Activated CD8-positive, alpha-beta T cell treated with anti-CD3 and anti-CD28 coated beads for 36 hours (primary cell): ENCODE measurements at regions not wholly inside any gene's neighbourhood (a gene's known extent, or its start where the extent isn't known, plus 50 kb on each side); places are given as distances from the start of the nearest gene placed in this dataset.

Source experiments
- ATAC-seq: fragments of 200-7000 bp; cut with Tn5 transposase; one replicate; pipeline ENCODE4 v1.10.0; 2021; ENCODE audit warnings: mild to moderate bottlenecking, moderate library complexity
- CTCF ChIA-PET: fragments of 350-600 bp; sonication (Branson Sonifier 250); formaldehyde crosslinking; loops from one replicate; lab custom pipeline; 2021; ENCODE audit warnings: antibody characterized with exemption; lab: Charles Lee
- POLR2A ChIA-PET: fragments of 350-600 bp; sonication (Branson Sonifier 250); formaldehyde crosslinking; loops from one replicate; lab custom pipeline; 2021; ENCODE audit warnings: antibody characterized with exemption; lab: Charles Lee
- DNase-seq: peaks from one replicate; pipeline ENCODE4 v3.0.0-alpha.2; 2020
- H3K27ac Mint-ChIP-seq: one replicate; pipeline ENCODE4 v1.8.0; 2021; ENCODE audit warnings: mild to moderate bottlenecking, mixed read lengths
- H3K27me3 Mint-ChIP-seq: one replicate; pipeline ENCODE4 v1.8.0; 2021; ENCODE audit warnings: mixed read lengths
- H3K36me3 Mint-ChIP-seq: one replicate; pipeline ENCODE4 v1.8.0; 2021; ENCODE audit warnings: low read depth, mixed read lengths
- H3K4me1 Mint-ChIP-seq: one replicate; pipeline ENCODE4 v1.8.0; 2021; ENCODE audit warnings: low read depth, mixed read lengths
- H3K4me3 Mint-ChIP-seq: one replicate; pipeline ENCODE4 v1.8.0; 2021; ENCODE audit warnings: mild to moderate bottlenecking, moderate library complexity, mixed read lengths
- H3K9me3 Mint-ChIP-seq: one replicate; pipeline ENCODE4 v1.8.0; 2021; ENCODE audit warnings: mixed read lengths
- CTCF ChIP-seq: fragments of 200-600 bp; IDR thresholded peaks from one replicate; pipeline ENCODE4 v1.8.0; 2022; ENCODE audit warnings: antibody characterized with exemption, mild to moderate bottlenecking
- intact Hi-C: fragments of 100-400 bp; cut with micrococcal nuclease; formaldehyde crosslinking; loops from one replicate; pipeline ENCODE4 v1.10.0; 2022

- peaks cover 2% of the 10 kb centered on the region for H3K9me3 Mint-ChIP-seq
- intact Hi-C loops = no loop called here
- no peaks in the 10 kb centered on the region for H3K27me3 Mint-ChIP-seq
- ChIA-PET CTCF (no interaction called here), POLR2A (no interaction called here)
- TF ChIP-seq CTCF = no peak
- DNase-seq = no peak
- no peaks in the 10 kb centered on the region for H3K4me1 Mint-ChIP-seq
- no peak overlapping the region for H3K4me3 Mint-ChIP-seq
- ATAC-seq = no peak
- no peak overlapping the region for H3K27ac Mint-ChIP-seq
- H3K36me3 Mint-ChIP-seq = no peaks in the 10 kb centered on the region
These were observed 151.4 kb upstream of the FIGN start for GRCh38 chr2:163887182-163887581.

DNA sequence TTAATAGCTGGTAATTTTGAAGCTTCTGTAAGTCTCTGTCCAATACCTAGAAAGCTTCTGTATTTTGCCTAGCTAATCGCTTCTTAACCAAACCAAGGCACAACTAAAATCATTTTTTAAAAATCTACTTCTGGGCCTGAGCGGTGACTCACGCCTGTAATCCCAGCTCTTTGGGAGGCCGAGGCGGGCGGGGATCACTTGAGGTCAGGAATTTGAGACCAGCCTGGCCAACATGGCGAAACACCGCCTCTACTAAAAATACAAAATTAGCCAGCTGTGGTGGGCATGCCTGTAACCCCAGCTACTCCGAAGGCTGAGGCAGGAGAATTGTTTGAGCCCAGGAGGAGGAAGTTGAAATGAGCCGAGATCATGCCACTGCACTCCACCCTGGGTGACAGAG, 148.6 kb upstream of the FIGN start:
- Mint-ChIP-seq H3K27me3 (no peaks in the 10 kb centered on the region), H3K27ac (no peak overlapping the region), H3K36me3 (no peaks in the 10 kb centered on the region), H3K9me3 (peaks cover 2% of the 10 kb centered on the region), H3K4me3 (no peak overlapping the region), H3K4me1 (no peaks in the 10 kb centered on the region)
- CTCF ChIA-PET = no interaction called here
- intact Hi-C loops = no loop called here
- DNase-seq (no peak), ATAC-seq (no peak)
- no peak for TF ChIP-seq CTCF
- POLR2A ChIA-PET = no interaction called here

- Mint-ChIP-seq H3K27ac (no peak overlapping the region), H3K4me3 (no peak overlapping the region), H3K9me3 (peaks cover 8% of the 10 kb centered on the region), H3K4me1 (no peaks in the 10 kb centered on the region), H3K36me3 (no peaks in the 10 kb centered on the region), H3K27me3 (no peaks in the 10 kb centered on the region)
- POLR2A ChIA-PET = no interaction called here
- peak; percentile 22 for DNase-seq
- no peak for TF ChIP-seq CTCF
- CTCF ChIA-PET = no interaction called here
- ATAC-seq = no peak
- intact Hi-C loops = no loop called here
These were observed 142.9 kb upstream of the FIGN start for GRCh38 chr2:163878718-163879117.

DNA sequence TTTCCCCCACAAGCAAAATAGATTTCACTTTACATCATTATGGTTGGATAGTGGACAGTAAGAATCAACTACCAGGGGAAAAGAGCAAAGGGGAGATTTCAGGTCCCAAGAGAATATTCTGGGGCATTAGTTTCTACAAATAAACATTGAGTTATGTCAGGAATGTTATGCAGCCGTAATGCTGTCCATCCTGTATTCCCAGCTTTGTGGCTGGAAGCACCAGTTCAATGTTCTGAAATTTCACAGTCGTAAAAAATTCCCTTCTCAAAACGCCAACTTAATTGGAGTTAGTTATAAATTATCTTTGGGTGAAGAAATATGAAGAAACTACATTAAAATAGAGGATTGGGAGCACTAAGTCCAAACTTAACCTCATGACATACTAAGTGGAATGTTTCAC, 141.5 kb upstream of the FIGN start:
- intact Hi-C loops = no loop called here
- H3K4me1 Mint-ChIP-seq = no peaks in the 10 kb centered on the region
- H3K27ac Mint-ChIP-seq = no peak overlapping the region
- no peaks in the 10 kb centered on the region for H3K27me3 Mint-ChIP-seq
- peaks cover 8% of the 10 kb centered on the region for H3K9me3 Mint-ChIP-seq
- no peak for DNase-seq
- TF ChIP-seq CTCF = no peak
- no peak for ATAC-seq
- no peaks in the 10 kb centered on the region for H3K36me3 Mint-ChIP-seq
- ChIA-PET CTCF (no interaction called here), POLR2A (no interaction called here)
- H3K4me3 Mint-ChIP-seq = no peak overlapping the region

GRCh38 chr2:163863073-163863472, 127.3 kb upstream of the FIGN start:
- no peaks in the 10 kb centered on the region for H3K36me3 Mint-ChIP-seq
- H3K27ac Mint-ChIP-seq = no peak overlapping the region
- H3K27me3 Mint-ChIP-seq = no peaks in the 10 kb centered on the region
- no peak overlapping the region for H3K4me3 Mint-ChIP-seq
- no peaks in the 10 kb centered on the region for H3K4me1 Mint-ChIP-seq
- DNase-seq (no peak), ATAC-seq (no peak)
- POLR2A ChIA-PET = no interaction called here
- no peak for TF ChIP-seq CTCF
- intact Hi-C loops = no loop called here
- CTCF ChIA-PET = no interaction called here
- H3K9me3 Mint-ChIP-seq = peaks cover 1% of the 10 kb centered on the region
